Liver (tissue), 8 donors: ENCODE measurements at regions not wholly inside any gene's neighbourhood (a gene's known extent, or its start where the extent isn't known, plus 50 kb on each side); places are given as distances from the start of the nearest gene placed in this dataset.

Experiments
- DNase-seq: peaks from one replicate; pipeline ENCODE4 v3.0.0-alpha.2; 2017; ENCODE audit warnings: low spot score
- H3K27ac ChIP-seq, 2 donors: one replicate each; pipeline ENCODE4 v1.7.0; 2013; ENCODE audit warnings: inconsistent platforms in 2 of 2, low read length in 2 of 2, control low read depth in 1 of 2, low read depth in 1 of 2, mild to moderate bottlenecking in 1 of 2
- H3K27me3 ChIP-seq, 4 donors: one replicate each; pipeline versions ENCODE4 v1.6.1 to v1.7.0; 2013; ENCODE audit warnings: low read length in 3 of 4, inconsistent platforms in 1 of 4, mild to moderate bottlenecking in 1 of 4, moderate library complexity in 1 of 4; ENCODE audit not compliant: control insufficient read depth in 4 of 4, insufficient read depth in 4 of 4
- H3K36me3 ChIP-seq, 4 donors: one replicate each; pipeline versions ENCODE4 v1.6.1 to v1.7.0; 2013; ENCODE audit warnings: low read length in 3 of 4, mild to moderate bottlenecking in 3 of 4, low read depth in 1 of 4, moderate library complexity in 1 of 4; ENCODE audit not compliant: control insufficient read depth in 4 of 4, insufficient read depth in 3 of 4
- H3K4me1 ChIP-seq, 4 donors: one replicate each; pipeline versions ENCODE4 v1.6.1 to v1.7.0; 2013; ENCODE audit warnings: low read length in 3 of 4, mild to moderate bottlenecking in 3 of 4, moderate library complexity in 1 of 4; ENCODE audit not compliant: control insufficient read depth in 4 of 4, insufficient read depth in 4 of 4
- H3K4me3 ChIP-seq, 3 donors: one replicate each; pipeline versions ENCODE4 v1.6.1 to v1.7.0; 2013; ENCODE audit warnings: low read length in 3 of 3, control low read depth in 1 of 3, low read depth in 1 of 3, mild to moderate bottlenecking in 1 of 3
- H3K9ac ChIP-seq, 2 donors: one replicate each; pipeline ENCODE4 v1.7.0; 2013; ENCODE audit warnings: low read length in 2 of 2, mild to moderate bottlenecking in 2 of 2, moderate library complexity in 2 of 2, control low read depth in 1 of 2, low read depth in 1 of 2
- H3K9me3 ChIP-seq, 4 donors: one replicate each; pipeline versions ENCODE4 v1.6.1 to v1.7.0; 2013; ENCODE audit warnings: low read length in 3 of 4; ENCODE audit not compliant: control insufficient read depth in 4 of 4
- ATF3 ChIP-seq: IDR thresholded peaks from 2 replicates; pipeline ENCODE4 v1.6.1; 2016; ENCODE audit warnings: antibody characterized with exemption
- CTCF ChIP-seq: fragments of 150-350 bp; IDR thresholded peaks from 2 replicates; pipeline ENCODE4 v1.5.1; 2017; ENCODE audit warnings: improper control_type of control experiment, low read depth, low read length; ENCODE audit not compliant: missing input control
- EGR1 ChIP-seq, 2 donors: IDR thresholded peaks; 2 replicates each; pipeline ENCODE4 v1.6.1; 2016 to 2018; ENCODE audit warnings: antibody characterized with exemption in 2 of 2, low read depth in 2 of 2
- FOXA1 ChIP-seq: IDR thresholded peaks from 2 replicates; pipeline ENCODE4 v1.6.1; 2016; ENCODE audit warnings: antibody characterized with exemption
- FOXA2 ChIP-seq: IDR thresholded peaks from 2 replicates; pipeline ENCODE4 v1.6.1; 2016; ENCODE audit warnings: antibody characterized with exemption
- GABPA ChIP-seq, 2 donors: IDR thresholded peaks in 1 of 2; conservative IDR thresholded peaks in 1 of 2; 2 replicates each; pipeline ENCODE4 v1.6.1; 2016; ENCODE audit warnings: antibody characterized with exemption in 2 of 2, mild to moderate bottlenecking in 1 of 2, moderate library complexity in 1 of 2
- HNF4A ChIP-seq, 2 donors: conservative IDR thresholded peaks; 2 replicates each; pipeline ENCODE4 v1.6.1; 2016; ENCODE audit warnings: antibody characterized with exemption in 2 of 2, mild to moderate bottlenecking in 2 of 2
- HNF4G ChIP-seq: IDR thresholded peaks from 2 replicates; pipeline ENCODE4 v1.6.1; 2016; ENCODE audit warnings: antibody characterized with exemption
- JUND ChIP-seq, 2 donors: IDR thresholded peaks; 2 replicates each; pipeline ENCODE4 v1.6.1; 2016; ENCODE audit warnings: antibody characterized with exemption in 2 of 2
- MAX ChIP-seq: IDR thresholded peaks from 2 replicates; pipeline ENCODE4 v1.6.1; 2016; ENCODE audit warnings: antibody characterized with exemption
- NR2F2 ChIP-seq: IDR thresholded peaks from 2 replicates; pipeline ENCODE4 v1.6.1; 2016; ENCODE audit warnings: antibody characterized with exemption
- RAD21 ChIP-seq, 2 donors: IDR thresholded peaks; 2 replicates each; pipeline ENCODE4 v1.6.1; 2016; ENCODE audit warnings: antibody characterized with exemption in 2 of 2, mild to moderate bottlenecking in 2 of 2
- REST ChIP-seq: IDR thresholded peaks from 2 replicates; pipeline ENCODE4 v1.6.1; 2016; ENCODE audit warnings: antibody characterized with exemption, mild to moderate bottlenecking
- RXRA ChIP-seq, 2 donors: IDR thresholded peaks; 2 replicates each; pipeline ENCODE4 v1.6.1; 2017 to 2018; ENCODE audit warnings: antibody characterized with exemption in 2 of 2, mild to moderate bottlenecking in 1 of 2
- TAF1 ChIP-seq: conservative IDR thresholded peaks from 2 replicates; pipeline ENCODE4 v1.6.1; 2016; ENCODE audit warnings: antibody characterized with exemption, mild to moderate bottlenecking
- YY1 ChIP-seq: IDR thresholded peaks from 2 replicates; pipeline ENCODE4 v1.6.1; 2016; ENCODE audit warnings: antibody characterized with exemption, mild to moderate bottlenecking
- ZBTB33 ChIP-seq: IDR thresholded peaks from 2 replicates; pipeline ENCODE4 v1.6.1; 2016; ENCODE audit warnings: antibody characterized with exemption
- WGBS: extraction: QIAGEN DNeasy Blood & Tissue Kit; methylation state at CpG from one replicate; pipeline ENCODE4 v1.1.7; 2013; 5-methylcytosine and 5-hydroxymethylcytosine counted together
- donor health status: healthy.
- donor health status: healthy.
- donor health status: healthy.
- donor health status: healthy.
- donor health status: healthy.

GRCh38 chr17:64788286-64789060, 126.4 kb upstream of the SMURF2 start:
- Histone ChIP-seq H3K4me1 (no peaks in the 10 kb centered on the region), H3K27me3 (no peaks in the 10 kb centered on the region), H3K36me3 (peaks cover 5 to 27% (median 9%) of the 10 kb centered on the region in 4 donors), H3K9me3 (no peaks in the 10 kb centered on the region), H3K9ac (no peak overlapping the region), H3K27ac (no peak overlapping the region), H3K4me3 (no peak overlapping the region)
- no peak for TF ChIP-seq RAD21 (IDR thresholded peaks at IDR 0.05)
- no peak for TF ChIP-seq FOXA2
- TF ChIP-seq GABPA (IDR thresholded peaks at IDR 0.05 in 1 of 2, conservative IDR thresholded peaks at IDR 0.05 in 1 of 2) = no peak
- TF ChIP-seq FOXA1 = no peak
- TF ChIP-seq YY1 = no peak
- TF ChIP-seq HNF4G = no peak
- TF ChIP-seq JUND (IDR thresholded peaks at IDR 0.05) = no peak
- no peak for TF ChIP-seq EGR1 (IDR thresholded peaks at IDR 0.05; ENCODE audit: low read depth in 2 of 2)
- no peak for TF ChIP-seq NR2F2
- no peak for TF ChIP-seq REST
- TF ChIP-seq ATF3 = no peak
- no peak for TF ChIP-seq RXRA (IDR thresholded peaks at IDR 0.05)
- no peak for TF ChIP-seq TAF1
- TF ChIP-seq CTCF = no peak
- no peak for TF ChIP-seq ZBTB33
- no peak for TF ChIP-seq HNF4A (conservative IDR thresholded peaks at IDR 0.05)
- TF ChIP-seq MAX = no peak
- no peak for DNase-seq
- WGBS = 89% methylated on average over 10 of the region's 10 CpGs
